ENCODE measurements at regions not wholly inside any gene's neighbourhood (a gene's known extent, or its start where the extent isn't known, plus 50 kb on each side); places are given as distances from the start of the nearest gene placed in this dataset.
A peak's percentile ranks its signal among the peaks of the same experiment; 100 is the strongest.

DNA sequence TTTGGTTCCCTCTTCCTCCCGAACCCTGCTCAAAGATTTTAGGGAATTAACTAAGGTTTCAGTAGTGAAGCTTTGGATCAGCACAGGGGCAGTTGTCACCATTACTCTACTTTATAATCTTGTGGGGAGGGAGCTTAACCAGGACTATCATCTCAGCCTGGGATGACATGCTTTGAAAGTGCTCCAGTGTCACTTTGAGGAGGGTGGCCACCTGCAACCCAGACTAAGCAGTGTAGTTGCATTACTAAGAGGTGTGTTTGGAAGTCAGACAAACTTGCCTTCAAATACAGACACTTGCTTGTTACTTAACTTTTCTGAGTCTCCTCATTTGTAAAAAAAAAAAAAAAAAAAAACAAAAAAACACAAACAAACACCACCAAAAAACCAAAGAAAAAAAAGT lies 340.3 kb upstream of the TBL1XR1 start:
- no peaks in the 10 kb centered on the region for H3K9me3 ChIP-seq

DNA sequence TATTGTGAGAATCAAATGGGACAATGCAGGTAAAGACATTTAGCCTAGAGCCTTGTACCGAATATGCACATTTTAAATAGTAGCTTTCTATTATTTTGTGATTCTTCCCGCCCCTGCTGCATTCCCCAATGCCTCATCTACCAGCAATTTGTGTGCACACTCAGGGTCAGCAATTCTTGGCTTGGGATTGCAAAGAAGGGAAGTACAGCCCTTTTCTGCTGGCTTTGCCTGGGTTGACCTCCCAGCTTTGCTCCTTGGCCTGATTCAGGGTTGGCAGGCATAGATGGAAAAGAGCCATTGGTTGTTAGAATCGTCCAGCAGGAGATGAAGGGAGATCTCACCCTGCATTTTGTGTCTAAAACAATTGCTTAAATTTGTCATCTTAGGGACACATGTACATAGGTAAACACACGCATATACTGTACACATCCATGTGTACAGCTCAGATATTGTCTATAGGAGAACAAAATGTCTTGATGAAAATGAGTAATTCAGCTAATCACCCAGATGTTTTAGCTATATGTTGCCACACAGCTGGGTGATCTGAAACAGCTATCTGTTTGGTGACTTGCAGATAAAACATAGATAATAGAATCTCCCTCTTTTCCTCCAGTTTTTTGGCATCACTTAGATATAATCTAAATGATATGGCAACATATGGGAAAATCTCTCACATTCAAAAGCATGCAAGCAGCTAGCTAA lies 340.9 kb upstream of the TBL1XR1 start:
- Histone ChIP-seq H3K9me3 (no peaks in the 10 kb centered on the region), H3K27ac (peak overlapping the region in 1 of 3 donors; percentile 40), H3K4me3 (replicated peaks in 1 of 3) (no peak overlapping the region), H3K36me3 (no peaks in the 10 kb centered on the region), H3K27me3 (no peaks in the 10 kb centered on the region), H3K4me1 (peaks cover 16% of the 10 kb centered on the region in 2 donors)
- TF ChIP-seq POLR2A (IDR thresholded peaks at IDR 0.05) = no peak
- TF ChIP-seq, protein P1, sequence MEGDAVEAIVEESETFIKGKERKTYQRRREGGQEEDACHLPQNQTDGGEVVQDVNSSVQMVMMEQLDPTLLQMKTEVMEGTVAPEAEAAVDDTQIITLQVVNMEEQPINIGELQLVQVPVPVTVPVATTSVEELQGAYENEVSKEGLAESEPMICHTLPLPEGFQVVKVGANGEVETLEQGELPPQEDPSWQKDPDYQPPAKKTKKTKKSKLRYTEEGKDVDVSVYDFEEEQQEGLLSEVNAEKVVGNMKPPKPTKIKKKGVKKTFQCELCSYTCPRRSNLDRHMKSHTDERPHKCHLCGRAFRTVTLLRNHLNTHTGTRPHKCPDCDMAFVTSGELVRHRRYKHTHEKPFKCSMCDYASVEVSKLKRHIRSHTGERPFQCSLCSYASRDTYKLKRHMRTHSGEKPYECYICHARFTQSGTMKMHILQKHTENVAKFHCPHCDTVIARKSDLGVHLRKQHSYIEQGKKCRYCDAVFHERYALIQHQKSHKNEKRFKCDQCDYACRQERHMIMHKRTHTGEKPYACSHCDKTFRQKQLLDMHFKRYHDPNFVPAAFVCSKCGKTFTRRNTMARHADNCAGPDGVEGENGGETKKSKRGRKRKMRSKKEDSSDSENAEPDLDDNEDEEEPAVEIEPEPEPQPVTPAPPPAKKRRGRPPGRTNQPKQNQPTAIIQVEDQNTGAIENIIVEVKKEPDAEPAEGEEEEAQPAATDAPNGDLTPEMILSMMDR (IDR thresholded peaks at IDR 0.05) = no peak
- intact Hi-C loops (cut with DNase I) = no loop called here
- DNase-seq = peak in 1 of 2 donors; percentile 40
- 51 to 59% methylated on average over 4 of the region's 4 CpGs for WGBS, 2 donors

More for the DNA sequence above, 340.3 kb upstream of the TBL1XR1 start:
- 95 to 97% methylated on average over 1 of the region's 1 CpG for WGBS, 2 donors
- H3K36me3 ChIP-seq = no peaks in the 10 kb centered on the region
- no peaks in the 10 kb centered on the region for H3K27me3 ChIP-seq
- no peak overlapping the region for H3K4me3 ChIP-seq (replicated peaks in 1 of 3)
- intact Hi-C loops (cut with DNase I) = no loop called here
- H3K4me1 ChIP-seq = peaks cover 16% of the 10 kb centered on the region in 2 donors
- no peak for DNase-seq
- H3K27ac ChIP-seq = no peak overlapping the region
- TF ChIP-seq, protein P1 (IDR thresholded peaks at IDR 0.05) = no peak
- no peak for TF ChIP-seq POLR2A (IDR thresholded peaks at IDR 0.05)

DNA sequence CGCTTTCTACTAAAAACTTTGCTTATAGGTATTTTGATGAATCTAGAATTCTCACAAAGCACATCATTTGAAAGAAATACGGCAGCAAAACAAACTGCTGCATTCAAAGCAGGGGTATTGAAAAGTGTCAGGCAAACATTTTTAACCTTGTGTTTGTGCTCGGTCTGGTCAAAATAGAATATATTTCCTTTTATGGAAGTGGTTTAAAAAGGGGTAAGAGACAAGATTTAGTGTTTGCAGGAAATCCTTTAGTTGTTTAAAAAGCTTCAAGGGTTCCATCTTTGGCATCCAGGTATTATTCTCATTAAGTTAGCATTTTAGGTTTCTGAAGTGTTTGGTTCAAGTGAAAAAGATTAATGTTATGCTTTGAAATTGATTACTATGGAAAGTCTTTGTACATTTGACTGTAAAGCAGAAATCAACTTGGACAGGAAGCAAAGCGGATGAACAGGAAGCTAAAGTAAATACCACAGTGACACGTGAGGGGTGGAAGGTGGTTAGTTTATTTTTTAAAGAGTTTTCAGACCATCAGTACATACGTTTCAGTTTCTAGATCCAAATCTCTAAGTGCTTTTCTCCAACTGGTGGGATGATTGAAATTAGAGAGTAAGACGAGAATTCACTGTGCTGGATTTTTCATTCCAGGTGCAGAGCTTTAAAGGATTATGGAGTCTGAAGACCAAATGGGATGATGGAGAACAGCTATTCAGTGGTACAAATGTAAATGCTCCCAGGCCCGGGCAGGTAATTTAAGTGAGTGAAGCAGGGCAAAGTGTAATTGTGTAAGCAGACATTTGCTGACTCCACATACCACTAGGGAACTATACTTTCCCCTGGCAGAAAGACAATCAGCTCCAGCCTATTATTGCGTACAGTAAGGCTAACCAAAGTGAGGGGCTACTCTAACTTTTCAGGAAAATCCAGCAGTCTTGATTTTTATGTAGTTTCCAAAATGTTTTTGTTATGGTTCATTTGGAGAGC lies 341.8 kb upstream of the TBL1XR1 start:
- TF ChIP-seq POLR2A (IDR thresholded peaks at IDR 0.05) = no peak
- TF ChIP-seq, protein P1 (IDR thresholded peaks at IDR 0.05) = no peak
- H3K36me3 ChIP-seq = no peaks in the 10 kb centered on the region
- 64 to 66% methylated on average over 9 of the region's 9 CpGs for WGBS, 2 donors
- no peaks in the 10 kb centered on the region for H3K27me3 ChIP-seq
- intact Hi-C loops (cut with DNase I) = no loop called here
- DNase-seq = no peak
- no peaks in the 10 kb centered on the region for H3K9me3 ChIP-seq
- H3K27ac ChIP-seq = peak overlapping the region in 1 of 3 donors; percentile 40
- peaks cover 16% of the 10 kb centered on the region in 2 donors for H3K4me1 ChIP-seq
- H3K4me3 ChIP-seq (replicated peaks in 1 of 3) = no peak overlapping the region

DNA sequence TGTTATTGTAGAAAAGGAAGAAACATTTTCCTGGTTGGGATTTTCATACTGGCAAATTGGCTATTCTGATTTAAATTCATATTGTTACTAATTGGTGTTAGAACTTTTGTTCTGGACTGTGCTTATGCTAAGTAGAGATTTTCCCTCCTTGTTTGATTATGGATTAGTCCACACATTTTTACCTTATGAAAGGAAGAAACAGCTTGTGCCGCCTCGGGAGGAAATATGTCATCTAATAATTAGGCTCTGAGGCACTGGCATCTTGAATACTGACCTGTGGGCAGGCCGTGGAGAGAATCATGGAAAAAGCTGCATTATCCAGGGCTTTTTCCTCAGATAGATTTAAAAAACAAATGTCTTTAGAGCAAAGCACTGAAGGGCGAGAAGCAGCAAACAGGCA lies 344.3 kb upstream of the TBL1XR1 start:
- Histone ChIP-seq H3K36me3 (no peaks in the 10 kb centered on the region), H3K9me3 (no peaks in the 10 kb centered on the region), H3K27ac (no peak overlapping the region), H3K4me3 (replicated peaks in 1 of 3) (no peak overlapping the region), H3K27me3 (no peaks in the 10 kb centered on the region), H3K4me1 (peaks cover 16% of the 10 kb centered on the region in 2 donors)
- intact Hi-C loops (cut with DNase I) = no loop called here
- no peak for TF ChIP-seq POLR2A (IDR thresholded peaks at IDR 0.05)
- TF ChIP-seq, protein P1 (IDR thresholded peaks at IDR 0.05) = no peak
- no peak for DNase-seq
- 90 to 97% methylated on average over 4 of the region's 4 CpGs for WGBS, 2 donors

Data from thyroid gland (tissue), 4 donors.